GM12891 (cell line): ENCODE measurements at regions not wholly inside any gene's neighbourhood (a gene's known extent, or its start where the extent isn't known, plus 50 kb on each side); places are given as distances from the start of the nearest gene placed in this dataset.

Experiments
- PAX5 ChIP-seq: IDR thresholded peaks from 2 replicates; pipeline ENCODE4 v1.6.1; 2011; ENCODE audit warnings: low read length, moderate library complexity, mild to moderate bottlenecking; ENCODE audit not compliant: insufficient read depth, severe bottlenecking
- POLR2A ChIP-seq: IDR thresholded peaks from 2 replicates; pipeline ENCODE4 v1.6.1; 2011; ENCODE audit warnings: low read depth, low read length, control low read depth
- POLR2AphosphoS5 ChIP-seq: IDR thresholded peaks from 2 replicates; pipeline ENCODE4 v1.6.1; 2011; ENCODE audit warnings: low read depth, low read length, control low read depth
- POU2F2 ChIP-seq: IDR thresholded peaks from 2 replicates; pipeline ENCODE4 v1.6.1; 2011; ENCODE audit warnings: low read depth, mild to moderate bottlenecking, control low read depth, low read length, moderate library complexity
- SPI1 ChIP-seq: IDR thresholded peaks from 2 replicates; pipeline ENCODE4 v1.6.1; 2011; ENCODE audit warnings: low read depth, low read length, control low read depth
- TAF1 ChIP-seq: IDR thresholded peaks from 2 replicates; pipeline ENCODE4 v1.6.1; 2011; ENCODE audit warnings: low read depth, low read length, control low read depth

- TF ChIP-seq TAF1 (no peak), POLR2AphosphoS5 (no peak), POLR2A (no peak), PAX5 (no peak), SPI1 (no peak), POU2F2 (no peak)
These were observed 140.6 kb upstream of the PHACTR1 start for GRCh38 chr6:12575961-12576360.
